Lower leg skin (tissue), 4 donors: ENCODE measurements at regions not wholly inside any gene's neighbourhood (a gene's known extent, or its start where the extent isn't known, plus 50 kb on each side); places are given as distances from the start of the nearest gene placed in this dataset.
"Not testable (repeated sequence)": the region's sequence is repeated elsewhere in the genome, so short reads cannot be mapped to it uniquely, and the experiment has no call there.

Source experiments
- DNase-seq, 2 donors: peaks; one replicate each; pipeline ENCODE4 v3.0.0-alpha.2; 2019; ENCODE audit warnings: low spot score in 2 of 2
- H3K4me3 ChIP-seq: fragments of 200-600 bp; sonication (generic); 2 replicates; pipeline ENCODE4 v1.5.1; 2017; ENCODE audit warnings: mild to moderate bottlenecking, low read depth; ENCODE audit not compliant: poor library complexity, severe bottlenecking
- POLR2A ChIP-seq, 2 donors: fragments of 450-650 bp; IDR thresholded peaks; one replicate each; pipeline ENCODE4 v1.6.1; 2016 to 2017; ENCODE audit warnings: antibody characterized with exemption in 2 of 2, mild to moderate bottlenecking in 1 of 2, moderate library complexity in 1 of 2
- WGBS, 2 donors: methylation state at CpG; one replicate each; pipeline ENCODE4 v1.1.5; 2018; 5-methylcytosine and 5-hydroxymethylcytosine counted together
- intact Hi-C: fragments of 100-400 bp; cut with DNase I; formaldehyde crosslinking; loops from one replicate; pipeline ENCODE4 v1.15.0; 2023; ENCODE audit warnings: low total_unique reads
- TF ChIP-seq, protein P1 (sequence below), 3 donors: fragments of 450-650 bp; IDR thresholded peaks; one replicate each; pipeline ENCODE4 v1.5.1; 2016; ENCODE audit warnings: antibody characterized with exemption in 3 of 3, mild to moderate bottlenecking in 3 of 3, moderate library complexity in 2 of 3

DNA sequence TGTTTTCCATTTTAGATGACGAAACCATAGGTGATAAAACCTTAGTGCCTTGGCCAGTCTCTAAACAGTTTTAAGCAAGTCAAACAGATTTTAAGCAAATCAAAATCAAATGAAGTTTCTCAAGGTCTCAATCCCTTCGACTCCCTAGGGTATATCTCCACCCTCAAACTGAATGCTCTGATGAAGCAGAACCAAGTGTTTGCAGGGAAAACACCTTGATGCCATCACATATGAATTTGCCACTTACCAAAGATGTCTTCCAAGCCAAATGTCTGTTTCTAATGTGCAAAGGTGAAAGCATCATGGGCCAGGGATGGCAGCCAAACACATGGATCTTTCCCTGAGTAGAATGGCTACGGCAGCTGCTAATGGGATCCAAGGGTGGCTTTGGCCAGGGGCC lies 116.4 kb upstream of the COP1 start:
- DNase-seq, result no peak
- TF ChIP-seq POLR2A (IDR thresholded peaks at IDR 0.05), result no peak
- TF ChIP-seq, protein P1, sequence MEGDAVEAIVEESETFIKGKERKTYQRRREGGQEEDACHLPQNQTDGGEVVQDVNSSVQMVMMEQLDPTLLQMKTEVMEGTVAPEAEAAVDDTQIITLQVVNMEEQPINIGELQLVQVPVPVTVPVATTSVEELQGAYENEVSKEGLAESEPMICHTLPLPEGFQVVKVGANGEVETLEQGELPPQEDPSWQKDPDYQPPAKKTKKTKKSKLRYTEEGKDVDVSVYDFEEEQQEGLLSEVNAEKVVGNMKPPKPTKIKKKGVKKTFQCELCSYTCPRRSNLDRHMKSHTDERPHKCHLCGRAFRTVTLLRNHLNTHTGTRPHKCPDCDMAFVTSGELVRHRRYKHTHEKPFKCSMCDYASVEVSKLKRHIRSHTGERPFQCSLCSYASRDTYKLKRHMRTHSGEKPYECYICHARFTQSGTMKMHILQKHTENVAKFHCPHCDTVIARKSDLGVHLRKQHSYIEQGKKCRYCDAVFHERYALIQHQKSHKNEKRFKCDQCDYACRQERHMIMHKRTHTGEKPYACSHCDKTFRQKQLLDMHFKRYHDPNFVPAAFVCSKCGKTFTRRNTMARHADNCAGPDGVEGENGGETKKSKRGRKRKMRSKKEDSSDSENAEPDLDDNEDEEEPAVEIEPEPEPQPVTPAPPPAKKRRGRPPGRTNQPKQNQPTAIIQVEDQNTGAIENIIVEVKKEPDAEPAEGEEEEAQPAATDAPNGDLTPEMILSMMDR (IDR thresholded peaks at IDR 0.05), result no peak
- intact Hi-C loops, result no loop called here
- WGBS, 2 donors, result 81 to 86% methylated on average over 3 of the region's 3 CpGs
- no peak overlapping the region for H3K4me3 ChIP-seq

- H3K4me3 ChIP-seq, result no peak overlapping the region
- DNase-seq, result no peak
- TF ChIP-seq POLR2A (IDR thresholded peaks at IDR 0.05), result no peak
- TF ChIP-seq, protein P1 (IDR thresholded peaks at IDR 0.05), result no peak
- intact Hi-C loops, result no loop called here
- WGBS, 2 donors, result 59 to 67% methylated on average over 3 of the region's 3 CpGs
Observed at GRCh38 chr1:176315519-176316220, 108.6 kb upstream of the COP1 start.

DNA sequence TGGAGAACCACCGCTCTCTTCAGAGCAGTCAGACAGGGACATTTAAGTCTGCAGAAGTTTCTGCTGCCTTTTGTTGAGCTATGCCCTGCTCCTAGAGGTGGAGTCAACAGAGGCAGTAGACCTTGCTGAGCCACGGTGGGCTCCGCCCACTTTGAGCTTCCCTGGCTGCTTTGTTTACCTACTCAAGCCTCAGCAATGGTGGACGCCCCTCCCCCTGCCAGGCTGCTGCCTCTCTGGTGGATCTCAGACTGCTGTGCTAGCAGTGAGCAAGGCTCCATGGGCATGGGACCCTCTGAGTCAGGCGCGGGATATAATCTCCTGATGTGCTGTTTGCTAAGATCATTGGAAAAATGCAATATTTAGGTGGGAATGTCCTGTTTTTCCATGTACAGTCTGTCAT lies 89.5 kb upstream of the COP1 start:
- WGBS, 2 donors, result 93 to 99% methylated on average over 6 of the region's 6 CpGs
- DNase-seq, intact Hi-C loops, H3K4me3 ChIP-seq: not testable (repeated sequence)

DNA sequence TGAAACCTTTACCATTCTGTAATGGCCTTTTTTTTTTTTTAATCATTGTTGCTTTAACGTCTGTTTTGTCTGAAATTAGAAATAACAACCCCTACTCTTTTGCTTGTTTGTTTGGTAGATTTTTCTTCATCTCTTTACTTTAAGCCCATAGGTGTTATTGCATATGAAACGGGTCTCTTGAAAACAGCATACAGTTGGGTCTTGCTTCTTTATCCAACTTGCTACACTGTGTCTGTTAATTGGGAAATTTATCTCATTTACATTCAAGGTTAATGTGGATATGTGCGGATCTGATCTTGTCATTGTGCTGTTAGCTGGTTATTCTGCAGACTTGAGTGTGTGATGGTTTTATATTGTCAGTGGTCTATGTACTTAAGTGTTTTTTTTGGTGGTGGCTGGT lies 78.9 kb upstream of the COP1 start:
- WGBS, 2 donors, result 72 to 76% methylated on average over 3 of the region's 3 CpGs
- intact Hi-C loops, result no loop called here
- no peak for DNase-seq

GRCh38 chr1:176271572-176271971 lies 64.5 kb upstream of the COP1 start:
- WGBS, 2 donors, result 88 to 90% methylated on average over 1 of the region's 1 CpG
- TF ChIP-seq, protein P1 (IDR thresholded peaks at IDR 0.05), result no peak
- no peak for TF ChIP-seq POLR2A (IDR thresholded peaks at IDR 0.05)

More for the DNA sequence above, 78.9 kb upstream of the COP1 start:
- H3K4me3 ChIP-seq, result no peak overlapping the region
- TF ChIP-seq POLR2A (IDR thresholded peaks at IDR 0.05), result no peak
- TF ChIP-seq, protein P1 (IDR thresholded peaks at IDR 0.05), result no peak

More at GRCh38 chr1:176271572-176271971, 64.5 kb upstream of the COP1 start:
- no peak for DNase-seq
- intact Hi-C loops, result no loop called here
- no peak overlapping the region for H3K4me3 ChIP-seq
